Activated CD4-positive, alpha-beta T cell treated with anti-CD3 and anti-CD28 coated beads, Interleukin-2, amount 50 U/mL, for 4 hours (primary cell): ENCODE measurements at regions not wholly inside any gene's neighbourhood (a gene's known extent, or its start where the extent isn't known, plus 50 kb on each side); places are given as distances from the start of the nearest gene placed in this dataset.
A peak's percentile ranks its signal among the peaks of the same experiment; 100 is the strongest.
"Not testable (repeated sequence)": the region's sequence is repeated elsewhere in the genome, so short reads cannot be mapped to it uniquely, and the experiment has no call there.

Experiments used
- DNase-seq, 2 experiments: peaks; one replicate each; pipeline ENCODE4 v3.0.0-alpha.2; 2020

- no peak for DNase-seq
Measured at GRCh38 chr22:22946131-22946530, 58.5 kb downstream of the IGLL5 start.

DNA sequence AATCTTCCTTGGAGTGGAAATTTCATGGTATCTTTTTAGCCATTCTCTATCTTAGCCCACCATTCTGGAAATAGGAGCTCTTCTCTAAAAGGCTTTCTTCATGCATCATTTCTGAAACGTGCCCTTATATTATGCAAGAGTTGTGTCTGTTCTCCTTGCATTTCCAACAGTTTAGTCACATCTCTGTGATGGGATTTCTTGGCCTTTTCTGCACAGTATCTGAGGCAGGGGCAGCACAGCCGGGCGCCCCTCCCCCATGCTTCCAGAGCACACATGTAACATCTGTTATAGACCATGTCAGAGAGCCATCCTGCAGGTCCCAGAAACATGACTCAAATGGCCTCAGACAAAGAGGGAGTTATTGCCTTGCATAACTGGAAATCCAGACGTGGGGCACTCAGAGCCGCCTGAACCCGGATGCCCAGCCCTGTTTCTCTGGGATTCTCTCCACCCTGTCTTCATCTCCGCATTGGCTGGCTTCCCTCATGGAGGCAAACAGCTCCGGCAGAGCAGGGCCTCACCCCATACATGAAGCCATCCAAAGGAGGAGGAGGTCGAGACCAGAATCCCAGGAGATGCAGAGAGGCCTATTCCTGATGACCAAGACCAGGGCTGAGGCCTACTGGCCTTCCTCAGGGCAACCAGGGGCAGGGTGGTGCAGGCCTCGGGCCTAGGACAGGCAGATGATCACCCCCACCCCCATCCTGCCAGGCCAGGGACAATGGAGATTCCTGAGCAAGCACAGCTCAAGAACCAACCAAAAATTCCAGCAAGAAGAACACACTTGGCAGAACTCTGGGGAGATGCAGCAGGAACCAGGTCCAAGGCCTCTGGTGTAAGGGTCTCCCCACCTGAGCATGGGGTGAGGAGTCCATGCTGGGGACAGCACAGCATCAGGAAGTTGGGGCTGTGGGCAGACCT lies 61.3 kb downstream of the IGLL5 start:
- no peak for DNase-seq

DNA sequence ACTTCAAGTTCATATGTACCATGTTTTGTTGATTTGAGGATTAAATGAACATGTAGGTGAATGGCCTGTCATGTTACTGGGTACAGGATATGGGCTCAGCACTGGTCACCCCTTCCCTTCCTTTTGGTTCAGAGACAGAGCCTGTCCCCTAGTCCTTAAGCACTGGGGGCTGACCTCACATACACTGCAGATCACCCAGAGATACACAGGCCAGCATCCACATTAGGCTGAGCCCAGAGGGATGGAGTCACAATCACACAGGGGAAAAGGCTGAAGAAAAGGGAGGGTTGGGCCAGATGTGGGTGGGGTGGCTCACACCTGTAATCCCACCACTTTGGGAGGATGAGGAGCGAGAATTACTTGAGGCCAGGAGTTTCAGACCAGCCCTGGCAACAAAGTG lies 62.3 kb downstream of the IGLL5 start:
- no peak for DNase-seq

DNA sequence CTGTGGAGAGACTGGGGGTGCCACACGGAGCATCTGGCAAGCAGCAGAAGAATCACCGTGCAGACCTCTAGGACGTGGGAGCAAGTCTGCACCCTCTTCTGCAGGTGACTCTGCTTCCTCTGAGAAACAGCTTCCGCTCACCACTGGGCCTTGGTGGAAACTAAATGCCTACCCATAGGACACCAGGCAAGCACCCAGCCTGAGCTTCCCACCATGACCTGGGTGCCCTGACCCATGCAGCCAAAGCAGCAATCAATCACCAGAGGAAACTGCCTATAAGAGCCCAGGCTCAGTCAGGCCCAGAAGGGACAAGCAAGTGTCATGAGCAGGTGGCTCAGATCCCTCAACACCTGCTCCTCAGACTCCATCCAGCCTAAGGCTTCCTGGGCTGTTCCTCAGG lies 63.4 kb downstream of the IGLL5 start:
- DNase-seq = no peak

GRCh38 chr22:22952531-22953280 lies 65.1 kb downstream of the IGLL5 start:
- no peak for DNase-seq

DNA sequence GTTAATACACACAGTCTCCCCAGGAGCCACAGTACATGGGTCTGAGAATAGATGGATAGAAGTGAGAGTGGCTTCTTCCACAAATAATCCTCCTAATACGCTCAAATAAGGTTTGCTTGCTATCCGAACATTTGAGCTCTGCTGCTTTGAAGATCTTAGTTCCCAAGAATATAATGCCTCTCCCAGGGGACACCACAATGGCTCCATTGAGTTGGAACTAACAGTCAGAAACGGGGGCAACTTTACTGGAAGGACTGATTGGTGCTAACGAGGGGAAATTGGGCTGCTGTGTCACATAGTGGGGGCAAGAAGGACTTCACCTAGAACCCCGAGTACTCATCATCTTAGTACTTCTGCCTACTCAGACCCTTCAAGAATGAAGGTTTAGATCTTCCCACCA lies 66.2 kb downstream of the IGLL5 start:
- DNase-seq = no peak

- no peak for DNase-seq
Measured at GRCh38 chr22:22954656-22955055, 67.0 kb downstream of the IGLL5 start.

DNA sequence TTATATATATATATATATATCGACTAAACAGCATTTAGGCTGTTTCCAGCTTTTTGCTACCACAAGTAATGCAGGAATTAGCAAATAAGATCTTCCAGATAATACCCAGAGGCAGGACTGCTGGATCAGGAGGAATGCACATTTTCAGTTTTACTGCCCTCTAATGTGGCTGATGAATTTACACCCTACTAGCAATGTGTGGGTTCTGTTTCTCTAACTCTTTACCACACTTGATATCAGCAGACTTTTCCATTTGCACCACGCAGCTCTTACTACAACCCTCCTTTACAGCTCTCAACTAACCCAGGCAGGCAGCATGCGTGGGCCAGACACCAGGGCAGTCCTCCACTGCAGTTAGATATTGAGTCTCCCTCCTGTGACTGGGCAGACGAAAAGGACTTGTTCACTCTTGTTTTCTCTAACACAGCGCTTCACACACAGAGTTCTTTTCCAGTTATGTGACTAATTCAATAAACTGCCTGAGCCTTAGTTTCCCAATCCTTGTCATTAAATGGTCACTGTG lies 67.7 kb downstream of the IGLL5 start:
- no peak for DNase-seq

GRCh38 chr22:22955866-22956535 lies 68.4 kb downstream of the IGLL5 start:
- DNase-seq = peak; percentile 53 to 54

DNA sequence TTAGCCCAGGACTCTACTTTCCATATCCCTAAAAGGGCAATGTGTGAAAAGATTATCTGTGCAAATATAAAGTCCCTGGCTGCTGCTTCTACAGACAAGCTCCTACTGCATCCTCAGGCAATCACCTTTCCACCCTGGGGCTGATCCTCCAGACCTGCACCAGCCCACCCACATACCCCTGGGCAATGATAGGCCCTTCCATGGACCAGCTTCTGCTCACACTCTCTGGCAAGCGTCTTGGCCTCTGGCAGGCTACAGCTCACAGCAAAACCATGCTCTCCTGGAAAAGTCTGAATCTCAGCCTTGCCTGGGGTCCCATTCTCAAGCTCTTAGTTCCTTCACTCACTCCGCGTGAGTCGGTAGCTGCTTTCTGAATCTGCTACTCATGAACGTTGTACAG lies 69.5 kb downstream of the IGLL5 start:
- DNase-seq = no peak

- DNase-seq = no peak
Measured at GRCh38 chr22:22958621-22959020, 71.0 kb downstream of the IGLL5 start.

DNA sequence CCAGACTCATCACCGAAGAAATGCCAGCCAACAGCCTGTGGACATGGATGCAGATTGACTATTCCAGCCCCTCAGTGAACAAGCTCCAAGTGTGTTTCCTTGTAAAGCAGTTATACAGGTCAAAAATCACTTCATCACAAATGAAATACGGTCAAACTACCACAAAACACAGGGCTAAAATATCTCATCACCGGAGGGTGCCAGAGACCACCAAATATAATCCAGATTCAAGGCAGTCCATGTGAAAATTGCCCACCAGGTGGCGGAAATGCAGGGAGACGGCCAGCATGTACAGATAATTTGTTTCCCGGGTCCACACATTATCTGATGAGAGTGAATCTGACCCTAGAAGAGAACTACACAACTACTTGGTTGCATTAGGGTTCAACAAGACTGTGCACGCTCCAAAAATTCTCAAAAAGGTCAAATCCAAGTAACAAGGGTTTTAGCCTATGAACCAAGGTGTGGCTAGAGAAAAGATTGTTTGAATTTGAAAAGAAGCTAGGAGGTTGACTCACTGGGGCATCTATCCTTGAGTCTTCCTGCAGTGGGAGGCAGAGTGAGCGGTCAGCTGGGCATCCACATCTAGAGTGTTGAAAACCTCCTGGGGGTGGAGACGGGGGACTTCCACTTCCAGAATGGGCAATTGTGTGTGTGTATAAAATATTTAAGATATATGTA lies 71.7 kb downstream of the IGLL5 start:
- DNase-seq = peak; percentile 56 to 65

- DNase-seq = no peak
Measured at GRCh38 chr22:22960307-22960706, 72.7 kb downstream of the IGLL5 start.

DNA sequence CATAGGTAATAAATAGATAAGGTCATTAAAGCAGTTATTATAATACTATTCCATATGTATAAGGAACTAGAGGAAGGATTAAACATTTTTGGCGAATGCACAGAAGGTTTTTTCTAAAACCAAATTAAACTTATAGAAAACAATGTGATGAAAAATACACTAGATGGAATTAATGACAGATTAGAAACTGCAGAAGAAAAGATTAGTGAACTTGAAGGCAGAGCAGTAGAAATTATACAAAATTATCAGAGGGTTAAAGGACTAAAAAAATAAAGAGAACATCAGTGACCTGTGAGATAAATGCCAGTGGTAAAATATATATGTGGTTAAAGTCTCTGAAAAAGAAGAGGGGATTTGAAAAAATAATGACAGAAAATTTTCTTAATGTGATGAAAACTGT lies 74.0 kb downstream of the IGLL5 start:
- no peak for DNase-seq

DNA sequence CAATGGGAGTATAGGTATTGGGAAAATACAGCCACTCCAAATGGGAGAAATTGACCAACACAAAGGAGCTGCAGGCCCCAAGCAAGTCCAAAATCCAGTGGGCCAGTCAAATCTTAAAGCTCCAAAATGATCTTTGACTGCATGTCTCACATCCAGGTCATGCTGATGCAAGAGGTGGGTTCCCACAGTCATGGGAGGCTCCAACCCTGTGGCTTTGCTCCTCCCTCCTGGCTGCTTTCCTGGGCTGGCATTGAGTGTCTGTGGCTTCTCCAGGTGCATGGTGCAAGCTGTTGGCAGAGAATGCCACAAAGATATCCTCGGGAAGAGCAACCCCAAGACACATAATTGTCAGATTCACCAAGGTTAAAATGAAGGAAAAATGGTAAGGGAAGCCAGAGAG lies 80.8 kb downstream of the IGLL5 start:
- DNase-seq = no peak

- not testable (repeated sequence) for DNase-seq
Measured at GRCh38 chr22:22972605-22973004, 85.0 kb downstream of the IGLL5 start.

- DNase-seq = no peak
Measured at GRCh38 chr22:22973336-22973735, 85.7 kb downstream of the IGLL5 start.

GRCh38 chr22:22974156-22974555 lies 86.5 kb downstream of the IGLL5 start:
- no peak for DNase-seq

- no peak for DNase-seq
Measured at GRCh38 chr22:22974795-22975580, 87.4 kb downstream of the IGLL5 start.

DNA sequence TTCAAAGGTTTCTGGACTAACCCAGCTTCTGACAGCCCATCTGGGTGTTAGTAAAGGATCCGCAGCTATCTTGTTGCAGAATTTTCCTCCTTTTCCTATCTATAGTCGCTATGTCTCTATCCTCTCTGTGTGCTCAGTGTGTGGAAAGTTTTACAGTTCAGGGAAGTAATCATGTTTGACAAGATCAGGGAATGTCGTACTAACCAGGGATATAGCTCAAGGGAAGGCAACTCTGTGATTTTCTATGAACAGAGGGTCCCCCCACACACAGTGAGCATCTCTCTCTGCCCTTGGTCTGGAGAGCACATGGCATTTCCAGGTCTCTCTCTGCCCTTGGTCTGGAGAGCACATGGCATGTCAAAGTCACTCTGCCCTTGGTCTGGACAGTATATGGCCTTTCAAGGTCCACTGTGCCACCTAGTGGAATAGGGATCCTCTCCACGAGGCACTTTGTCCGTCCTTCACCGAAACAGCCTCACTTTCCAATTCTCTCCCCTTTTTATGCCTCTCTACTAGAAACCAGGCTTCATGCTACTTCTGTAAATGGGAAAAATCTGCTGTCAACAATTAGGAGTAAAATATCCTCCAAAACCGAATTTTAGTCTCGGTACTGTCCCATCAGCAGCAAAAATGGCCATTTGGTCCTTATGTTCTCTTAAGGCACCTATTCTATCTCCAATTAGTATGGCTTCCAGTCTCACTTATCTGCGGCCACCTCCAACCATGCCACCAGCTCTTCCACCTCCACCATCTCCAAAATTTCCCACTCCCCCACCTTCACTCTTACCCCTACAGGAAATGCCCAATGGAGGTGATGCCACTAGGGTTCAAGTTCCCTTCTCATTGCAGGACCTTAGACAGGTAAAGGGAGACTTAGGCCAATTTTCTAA lies 88.7 kb downstream of the IGLL5 start:
- DNase-seq = no peak
